Stimulated activated effector memory CD8-positive, alpha-beta T cell treated with anti-CD3 and anti-CD28 coated beads, Interleukin-12 subunit alpha, Interleukin-12 subunit beta, amount 100 ng/mL, for 72 hours (primary cell): ENCODE measurements at regions not wholly inside any gene's neighbourhood (a gene's known extent, or its start where the extent isn't known, plus 50 kb on each side); places are given as distances from the start of the nearest gene placed in this dataset.
A peak's percentile ranks its signal among the peaks of the same experiment; 100 is the strongest.

Experiments
- ATAC-seq: fragments of 150-1000 bp; cut with Tn5 transposase; 2 replicates; pipeline ENCODE4 v1.10.0; 2021
- DNase-seq, 2 donors: peaks; one replicate each; pipeline ENCODE4 v3.0.0; 2021 to 2022; ENCODE audit warnings: low spot score in 2 of 2
- H3K27ac Mint-ChIP-seq: one replicate; pipeline ENCODE4 v1.8.0; 2022; ENCODE audit warnings: mild to moderate bottlenecking, mixed read lengths
- H3K36me3 Mint-ChIP-seq: one replicate; pipeline ENCODE4 v1.8.0; 2022; ENCODE audit warnings: mild to moderate bottlenecking, mixed read lengths
- H3K4me1 Mint-ChIP-seq: one replicate; pipeline ENCODE4 v1.8.0; 2022; ENCODE audit warnings: mixed read lengths
- H3K4me3 Mint-ChIP-seq: one replicate; pipeline ENCODE4 v1.8.0; 2022; ENCODE audit warnings: mild to moderate bottlenecking, mixed read lengths
- H3K9me3 Mint-ChIP-seq: one replicate; pipeline ENCODE4 v1.8.0; 2022; ENCODE audit warnings: mixed read lengths

DNA sequence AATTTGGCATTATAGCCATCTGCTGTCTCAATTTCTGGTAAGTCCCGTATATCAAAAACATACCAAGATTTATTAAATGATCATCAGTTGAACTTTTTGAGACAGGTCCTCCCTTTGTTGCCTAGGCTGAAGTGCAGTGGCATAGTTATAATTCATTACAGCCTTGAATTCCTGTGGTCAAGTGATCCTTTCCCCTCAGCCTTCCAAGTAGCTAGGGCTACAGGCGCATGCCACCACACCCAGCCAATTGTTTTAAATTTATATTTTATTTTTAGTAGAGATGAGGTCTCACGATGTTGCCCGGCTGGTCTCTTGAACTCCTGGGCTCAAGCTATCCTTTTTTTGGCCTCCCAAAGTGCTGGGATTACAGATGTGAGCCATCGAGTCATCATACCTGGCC lies 418.9 kb downstream of the ARHGEF28 start:
- Mint-ChIP-seq H3K4me3 (no peak overlapping the region), H3K27ac (no peak overlapping the region), H3K9me3 (no peaks in the 10 kb centered on the region), H3K36me3 (no peaks in the 10 kb centered on the region), H3K4me1 (no peaks in the 10 kb centered on the region)
- DNase-seq (no peak), ATAC-seq (no peak)

DNA sequence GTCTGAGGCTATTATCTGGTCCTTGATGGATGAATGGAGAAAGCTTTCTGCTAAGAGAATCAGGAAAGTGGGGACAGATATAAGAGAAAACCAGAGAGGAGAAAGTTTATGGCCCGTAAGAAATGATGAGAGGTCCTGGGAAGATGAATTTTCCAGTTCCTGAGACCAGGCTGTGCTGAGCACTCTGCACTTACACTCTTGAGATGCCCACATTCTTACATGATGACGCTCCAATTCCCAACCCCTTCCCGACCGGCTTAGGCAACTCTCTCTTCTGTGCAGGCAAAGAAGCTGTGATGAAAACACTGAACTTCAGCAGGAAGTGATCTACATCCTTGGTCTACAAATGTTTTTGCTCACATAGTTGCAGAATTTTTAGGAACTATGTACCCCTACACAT lies 417.0 kb downstream of the ARHGEF28 start:
- no peak for DNase-seq
- Mint-ChIP-seq H3K4me1 (no peaks in the 10 kb centered on the region), H3K27ac (no peak overlapping the region), H3K4me3 (no peak overlapping the region), H3K9me3 (no peaks in the 10 kb centered on the region), H3K36me3 (no peaks in the 10 kb centered on the region)
- no peak for ATAC-seq

DNA sequence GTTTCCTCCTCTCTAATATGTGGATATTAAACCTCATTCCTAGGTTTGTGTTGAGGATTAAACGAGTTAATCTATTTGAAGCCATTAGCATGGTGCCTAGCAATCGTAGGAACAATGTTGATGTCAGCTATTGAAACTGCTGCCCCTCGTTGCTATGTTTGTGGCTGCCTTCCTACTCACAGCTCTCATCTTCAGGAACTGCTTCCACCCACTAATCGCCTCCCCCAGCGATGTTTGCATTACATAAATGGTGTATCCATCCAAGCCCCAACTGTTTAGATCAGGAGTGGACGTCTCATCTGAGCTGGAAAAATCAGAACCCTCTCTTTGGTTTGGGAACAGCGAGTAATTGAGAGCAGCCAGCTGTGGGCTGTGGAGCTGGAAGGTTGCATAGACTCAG lies 416.6 kb downstream of the ARHGEF28 start:
- H3K9me3 Mint-ChIP-seq: no peaks in the 10 kb centered on the region
- H3K27ac Mint-ChIP-seq: no peak overlapping the region
- no peak overlapping the region for H3K4me3 Mint-ChIP-seq
- ATAC-seq (no peak), DNase-seq (no peak)
- no peaks in the 10 kb centered on the region for H3K4me1 Mint-ChIP-seq
- H3K36me3 Mint-ChIP-seq: no peaks in the 10 kb centered on the region

DNA sequence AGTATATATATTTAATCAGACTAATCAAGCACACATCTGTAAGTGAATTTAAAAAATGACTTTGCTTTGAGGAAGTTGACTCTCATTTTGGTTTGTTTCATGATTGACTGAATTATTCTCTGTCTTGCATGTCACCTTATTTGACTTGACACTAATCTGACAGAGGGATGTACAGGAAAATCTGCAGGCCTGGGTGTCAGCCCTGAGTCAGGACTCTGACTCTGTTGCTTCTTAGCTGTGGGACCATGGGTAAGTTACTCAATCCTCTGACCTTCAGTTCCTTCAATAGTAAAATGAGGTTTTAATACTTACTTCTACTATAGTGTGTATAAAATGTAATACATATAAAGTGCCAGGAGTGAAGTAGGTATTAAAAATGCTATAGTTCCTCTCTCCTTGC lies 415.9 kb downstream of the ARHGEF28 start:
- ATAC-seq: no peak
- no peak overlapping the region for H3K27ac Mint-ChIP-seq
- no peak for DNase-seq
- H3K4me3 Mint-ChIP-seq: no peak overlapping the region
- H3K4me1 Mint-ChIP-seq: no peaks in the 10 kb centered on the region
- no peaks in the 10 kb centered on the region for H3K9me3 Mint-ChIP-seq
- no peaks in the 10 kb centered on the region for H3K36me3 Mint-ChIP-seq

DNA sequence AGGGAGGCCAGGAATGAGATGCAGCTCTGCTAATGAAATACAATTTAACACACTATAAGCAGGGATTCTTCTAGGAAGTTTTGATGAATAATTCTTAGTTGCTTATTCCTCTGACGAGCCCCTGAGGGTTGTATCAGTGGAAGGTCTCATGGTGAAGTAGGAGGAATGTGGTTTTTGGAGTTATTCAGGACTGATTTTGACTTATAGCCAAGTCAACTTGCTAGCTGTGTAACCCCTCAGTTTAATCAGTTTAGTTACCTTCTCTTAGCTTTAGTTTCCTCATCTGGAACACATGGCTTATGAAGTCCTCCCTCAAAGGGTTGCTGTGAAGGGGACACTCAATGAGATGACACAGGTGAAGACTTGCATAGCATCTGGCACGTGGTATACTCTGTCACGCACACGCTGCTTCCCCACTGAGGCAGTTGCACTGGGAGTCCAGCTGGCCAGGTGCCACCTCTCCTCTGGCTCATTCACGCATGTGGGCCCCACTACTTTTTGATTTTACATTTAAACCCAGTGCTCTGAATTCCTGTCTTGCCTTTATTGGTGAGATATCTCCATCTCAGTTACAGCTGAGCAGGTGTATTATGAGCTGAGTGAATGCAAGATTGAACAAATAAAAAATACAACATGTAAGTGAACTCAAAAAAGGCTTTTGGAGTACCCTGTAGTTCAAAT lies 415.0 kb downstream of the ARHGEF28 start:
- Mint-ChIP-seq H3K36me3 (no peaks in the 10 kb centered on the region), H3K27ac (no peak overlapping the region), H3K4me1 (no peaks in the 10 kb centered on the region), H3K4me3 (no peak overlapping the region), H3K9me3 (no peaks in the 10 kb centered on the region)
- DNase-seq (no peak), ATAC-seq (no peak)

DNA sequence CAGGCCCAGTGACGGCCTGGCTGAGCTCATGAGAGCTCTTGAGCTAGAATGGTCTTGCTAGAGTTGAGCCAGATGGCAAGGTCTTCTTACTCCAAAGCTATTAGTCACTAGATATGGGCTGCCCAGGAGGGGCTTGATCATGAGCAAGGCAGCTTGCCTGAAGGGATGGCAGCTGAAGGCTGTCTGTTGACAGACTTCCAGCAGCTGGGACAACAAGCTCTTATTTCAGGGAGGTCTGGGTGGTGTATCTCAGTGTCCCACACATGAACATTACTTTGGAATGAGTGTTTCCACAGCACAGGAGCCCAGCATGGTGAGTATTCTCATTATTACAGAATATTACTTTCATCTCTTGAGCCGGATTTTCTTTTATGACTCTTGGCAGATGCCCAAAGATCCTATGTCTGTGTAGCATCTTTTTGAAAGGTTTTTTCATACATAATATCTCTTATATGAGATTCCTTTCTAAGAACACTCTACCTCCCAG lies 414.1 kb downstream of the ARHGEF28 start:
- ATAC-seq (no peak), DNase-seq (no peak)
- no peak overlapping the region for H3K4me3 Mint-ChIP-seq
- H3K36me3 Mint-ChIP-seq: no peaks in the 10 kb centered on the region
- H3K4me1 Mint-ChIP-seq: no peaks in the 10 kb centered on the region
- no peaks in the 10 kb centered on the region for H3K9me3 Mint-ChIP-seq
- H3K27ac Mint-ChIP-seq: no peak overlapping the region

DNA sequence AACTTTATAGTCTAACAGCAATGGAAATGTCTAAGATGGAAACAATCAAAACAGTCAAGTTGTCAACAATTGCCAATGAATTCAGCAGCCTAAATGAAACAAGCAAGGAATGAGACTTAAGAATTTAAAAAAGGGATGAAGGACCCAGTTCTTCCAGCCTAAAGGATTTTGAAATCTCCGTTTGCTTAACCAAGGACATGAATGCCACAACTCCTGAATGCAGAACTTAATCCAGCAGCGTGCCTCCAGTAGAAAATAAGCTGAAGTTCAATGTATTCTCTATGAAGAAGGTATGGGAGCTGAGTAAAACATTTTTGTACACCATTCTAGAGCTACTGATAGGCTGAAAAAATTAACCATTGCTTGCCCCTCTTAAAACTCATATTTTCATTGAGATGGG lies 411.3 kb downstream of the ARHGEF28 start:
- no peak overlapping the region for H3K27ac Mint-ChIP-seq

DNA sequence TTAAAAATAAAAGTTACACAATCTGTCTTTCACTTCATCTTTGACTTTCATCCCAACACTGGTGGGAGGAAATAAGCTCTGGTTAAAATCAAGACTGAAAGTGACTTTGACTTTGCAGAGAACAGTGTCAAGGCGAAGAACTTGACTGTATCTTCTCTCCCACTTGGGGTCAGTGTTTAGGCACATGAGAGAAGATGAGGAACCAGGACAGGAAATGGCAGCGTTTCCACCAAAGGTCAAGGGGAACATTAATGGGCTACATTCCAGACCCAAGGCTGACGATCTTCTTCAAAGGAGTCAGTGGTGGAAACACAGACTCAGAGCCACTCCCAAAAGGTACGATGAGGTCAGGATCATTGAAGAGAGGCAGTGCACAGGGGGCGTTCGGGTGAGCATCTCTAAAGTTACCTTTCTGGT lies 409.5 kb downstream of the ARHGEF28 start:
- Mint-ChIP-seq H3K9me3 (no peaks in the 10 kb centered on the region), H3K4me3 (no peak overlapping the region), H3K36me3 (no peaks in the 10 kb centered on the region), H3K27ac (no peak overlapping the region), H3K4me1 (peaks cover 5% of the 10 kb centered on the region)
- ATAC-seq (peak; percentile 51), DNase-seq (no peak)

More for the DNA sequence above, 411.3 kb downstream of the ARHGEF28 start:
- no peaks in the 10 kb centered on the region for H3K9me3 Mint-ChIP-seq
- DNase-seq: no peak
- no peak overlapping the region for H3K4me3 Mint-ChIP-seq
- no peaks in the 10 kb centered on the region for H3K36me3 Mint-ChIP-seq
- no peak for ATAC-seq
- peaks cover 5% of the 10 kb centered on the region for H3K4me1 Mint-ChIP-seq

DNA sequence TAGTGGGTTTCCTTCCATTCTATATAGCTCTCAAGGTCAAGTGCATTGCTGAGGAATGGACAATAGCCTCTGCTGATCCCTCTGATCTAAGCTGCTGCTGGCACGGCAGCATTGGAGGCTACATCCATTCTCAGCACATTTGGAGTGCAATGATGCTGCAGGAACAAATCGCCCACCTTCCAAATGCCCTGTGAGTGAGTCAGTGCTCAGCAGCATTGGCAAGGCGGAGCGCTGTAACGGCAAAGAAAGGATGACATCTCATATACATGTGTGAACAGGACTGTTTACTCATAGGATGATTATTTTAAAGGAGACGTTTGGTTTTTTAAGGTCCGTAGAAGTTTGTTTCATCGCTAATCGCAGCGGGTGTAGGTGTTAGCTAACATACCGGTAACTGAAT lies 408.7 kb downstream of the ARHGEF28 start:
- Mint-ChIP-seq H3K4me3 (no peak overlapping the region), H3K9me3 (no peaks in the 10 kb centered on the region), H3K27ac (no peak overlapping the region), H3K36me3 (no peaks in the 10 kb centered on the region), H3K4me1 (peaks cover 5% of the 10 kb centered on the region)
- ATAC-seq: peak; percentile 26
- no peak for DNase-seq

DNA sequence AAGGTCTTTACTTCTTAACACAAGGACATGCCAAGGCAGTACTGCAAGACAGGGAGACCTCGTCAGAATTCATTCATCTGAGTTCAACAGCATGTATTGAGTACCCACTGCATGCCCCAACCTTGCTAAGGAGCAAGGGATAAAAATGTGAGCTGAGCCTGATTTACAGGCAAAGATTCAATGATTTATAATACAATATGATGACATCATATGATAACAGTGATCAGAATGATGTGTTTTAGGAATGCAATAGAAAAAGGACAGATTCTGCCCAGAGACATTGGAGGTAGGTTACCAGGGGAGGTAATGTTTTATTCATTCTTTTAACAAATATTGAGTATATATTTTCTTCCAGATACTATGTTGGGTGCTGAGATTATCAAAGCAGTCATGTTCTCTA lies 406.6 kb downstream of the ARHGEF28 start:
- no peak overlapping the region for H3K27ac Mint-ChIP-seq
- DNase-seq: no peak
- H3K9me3 Mint-ChIP-seq: no peaks in the 10 kb centered on the region
- peaks cover 5% of the 10 kb centered on the region for H3K4me1 Mint-ChIP-seq
- no peak overlapping the region for H3K4me3 Mint-ChIP-seq
- no peak for ATAC-seq
- H3K36me3 Mint-ChIP-seq: no peaks in the 10 kb centered on the region

DNA sequence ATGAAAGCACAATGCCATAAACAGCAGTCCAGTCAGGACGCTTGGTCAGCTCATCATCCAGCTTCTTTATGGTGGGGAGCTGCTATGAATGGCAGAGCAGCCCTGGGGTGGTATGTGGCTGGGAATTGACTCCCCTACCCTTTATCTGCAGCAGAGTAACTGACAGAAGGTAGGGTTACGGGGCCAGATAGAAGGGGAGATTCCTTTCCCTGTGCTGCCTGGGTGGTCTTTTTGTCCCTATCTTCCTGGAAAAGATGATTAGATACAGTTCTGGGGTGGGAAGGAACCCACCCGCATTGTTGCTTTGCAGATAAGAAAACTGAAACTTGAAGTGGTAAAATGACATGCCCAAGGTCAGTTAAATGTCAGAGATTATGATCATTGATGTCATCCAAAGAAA lies 405.5 kb downstream of the ARHGEF28 start:
- peaks cover 5% of the 10 kb centered on the region for H3K4me1 Mint-ChIP-seq
- H3K4me3 Mint-ChIP-seq: no peak overlapping the region
- ATAC-seq (no peak), DNase-seq (no peak)
- H3K36me3 Mint-ChIP-seq: no peaks in the 10 kb centered on the region
- H3K27ac Mint-ChIP-seq: no peak overlapping the region
- no peaks in the 10 kb centered on the region for H3K9me3 Mint-ChIP-seq

DNA sequence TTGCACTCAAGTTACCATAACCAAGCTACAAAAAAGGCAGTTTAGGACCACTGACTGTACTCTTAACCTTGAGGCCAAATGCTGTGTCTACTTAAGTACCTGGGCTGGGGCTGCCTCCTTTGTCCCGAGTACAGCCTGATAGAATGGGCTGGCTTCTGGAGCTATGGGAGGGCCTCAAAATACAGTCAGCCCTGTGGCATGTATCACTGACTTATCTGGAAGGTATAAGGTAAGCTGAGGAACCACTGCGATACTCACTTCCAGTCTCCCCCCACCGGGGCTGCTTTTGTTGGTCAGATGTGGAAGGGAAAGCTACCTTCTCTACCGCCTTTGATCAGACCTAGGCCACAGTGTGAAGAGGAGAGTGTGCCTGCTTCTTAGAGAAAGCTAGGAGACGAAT lies 404.8 kb downstream of the ARHGEF28 start:
- Mint-ChIP-seq H3K4me3 (no peak overlapping the region), H3K36me3 (no peaks in the 10 kb centered on the region), H3K27ac (no peak overlapping the region), H3K4me1 (peaks cover 5% of the 10 kb centered on the region), H3K9me3 (no peaks in the 10 kb centered on the region)
- DNase-seq (no peak), ATAC-seq (no peak)

DNA sequence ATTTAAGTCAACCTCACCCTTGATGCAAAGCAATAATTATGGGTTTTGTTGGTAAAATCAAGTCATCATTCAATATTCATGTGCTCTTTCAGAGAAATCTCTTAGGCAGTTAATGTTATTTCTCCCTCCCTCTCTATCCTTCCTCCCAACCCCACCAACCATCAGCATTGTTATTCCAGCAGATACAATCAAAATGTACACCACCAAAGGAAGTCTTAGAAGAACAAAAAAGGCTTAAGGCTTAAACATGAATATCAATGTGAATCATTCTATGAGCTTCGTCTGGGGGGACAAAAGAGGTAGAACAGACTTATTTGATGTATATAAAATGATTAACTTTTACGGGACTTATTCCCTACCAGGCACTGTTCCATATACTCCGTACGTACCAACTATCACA lies 404.4 kb downstream of the ARHGEF28 start:
- Mint-ChIP-seq H3K9me3 (no peaks in the 10 kb centered on the region), H3K4me3 (no peak overlapping the region), H3K4me1 (peaks cover 5% of the 10 kb centered on the region), H3K36me3 (no peaks in the 10 kb centered on the region), H3K27ac (no peak overlapping the region)
- ATAC-seq (no peak), DNase-seq (no peak)

DNA sequence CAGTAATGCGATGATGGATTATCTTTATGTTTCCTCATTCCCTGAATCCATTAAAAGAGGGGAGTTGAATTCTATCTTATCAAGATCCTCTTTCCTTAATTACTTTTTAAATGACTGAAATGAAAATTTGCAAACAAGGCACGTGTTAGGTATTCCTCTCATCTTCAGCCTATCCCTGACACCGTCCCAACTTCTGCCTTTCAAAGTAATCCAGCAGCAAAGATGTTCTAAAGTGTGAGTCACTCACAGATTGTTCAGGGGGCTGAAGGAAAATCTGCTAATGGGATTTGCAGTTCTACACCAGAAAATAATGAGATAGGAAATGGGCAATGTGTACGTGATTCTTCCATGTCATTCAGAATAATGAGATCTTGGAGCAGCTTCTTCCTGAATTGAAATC lies 403.0 kb downstream of the ARHGEF28 start:
- Mint-ChIP-seq H3K9me3 (no peaks in the 10 kb centered on the region), H3K4me1 (no peaks in the 10 kb centered on the region), H3K36me3 (no peaks in the 10 kb centered on the region), H3K4me3 (no peak overlapping the region), H3K27ac (no peak overlapping the region)
- ATAC-seq: no peak
- no peak for DNase-seq

DNA sequence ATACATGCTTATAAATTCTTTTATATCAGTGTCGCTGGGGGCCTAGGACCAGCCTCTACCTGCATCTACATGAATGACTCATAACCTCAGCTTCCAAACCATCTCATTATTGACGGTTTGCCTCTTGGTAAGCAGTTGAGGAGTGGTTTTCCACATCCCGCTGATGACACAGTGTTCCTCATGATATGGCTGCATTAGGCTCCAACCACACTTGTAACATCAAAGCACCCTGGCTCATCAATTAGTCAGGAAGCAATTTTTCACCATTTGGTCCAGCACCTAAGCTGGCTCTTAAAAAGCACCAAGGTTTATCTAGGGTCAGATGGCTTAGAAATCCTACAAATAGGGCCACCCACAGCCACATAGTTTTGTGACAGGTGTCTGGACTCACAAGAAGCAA lies 402.4 kb downstream of the ARHGEF28 start:
- Mint-ChIP-seq H3K4me1 (no peaks in the 10 kb centered on the region), H3K36me3 (no peaks in the 10 kb centered on the region), H3K4me3 (no peak overlapping the region), H3K9me3 (no peaks in the 10 kb centered on the region), H3K27ac (no peak overlapping the region)
- DNase-seq (no peak), ATAC-seq (no peak)

DNA sequence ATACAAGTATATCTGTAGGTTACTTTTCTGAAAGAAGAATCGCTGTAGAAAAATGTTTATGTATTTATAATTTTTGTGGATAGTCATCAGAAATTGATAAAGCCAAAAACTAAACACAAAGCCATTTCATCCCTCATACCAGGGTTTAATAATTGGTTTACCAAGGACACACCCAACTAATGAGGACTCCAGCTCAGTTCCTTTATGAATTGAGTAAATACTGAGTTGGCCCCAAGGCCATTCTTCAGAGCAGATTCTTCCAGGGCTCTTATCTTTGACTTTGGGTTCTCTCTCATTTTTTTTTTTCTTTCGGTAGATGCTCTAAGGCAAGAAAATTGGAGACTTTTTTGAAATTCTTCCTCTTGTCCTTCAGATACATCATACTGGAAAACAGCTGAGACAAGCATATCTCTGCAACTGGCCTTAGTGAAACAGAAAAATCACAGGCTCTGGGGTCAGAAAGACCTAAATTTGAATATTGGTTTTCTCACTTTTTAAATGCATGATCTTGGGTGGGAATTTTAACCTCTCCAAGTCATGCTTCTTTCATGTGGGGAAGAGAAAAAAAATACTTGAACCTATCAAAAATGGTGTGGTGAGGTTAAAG lies 401.8 kb downstream of the ARHGEF28 start:
- no peaks in the 10 kb centered on the region for H3K9me3 Mint-ChIP-seq
- H3K27ac Mint-ChIP-seq: no peak overlapping the region
- H3K4me3 Mint-ChIP-seq: no peak overlapping the region

More for the DNA sequence above, 401.8 kb downstream of the ARHGEF28 start:
- H3K36me3 Mint-ChIP-seq: no peaks in the 10 kb centered on the region
- no peaks in the 10 kb centered on the region for H3K4me1 Mint-ChIP-seq
- DNase-seq (no peak), ATAC-seq (no peak)
